HG03558 (cell line): ENCODE measurements at regions not wholly inside any gene's neighbourhood (a gene's known extent, or its start where the extent isn't known, plus 50 kb on each side); places are given as distances from the start of the nearest gene placed in this dataset.
"Not testable (repeated sequence)": the region's sequence is repeated elsewhere in the genome, so short reads cannot be mapped to it uniquely, and the experiment has no call there.

ENCODE experiments used
- ATAC-seq: cut with Tn5 transposase; IDR thresholded peaks from one replicate; pipeline ENCODE4 v1.9.1; 2021; ENCODE audit warnings: moderate number of reproducible peaks; ENCODE audit not compliant: unreplicated experiment; ENCODE audit errors: extremely low read depth

DNA sequence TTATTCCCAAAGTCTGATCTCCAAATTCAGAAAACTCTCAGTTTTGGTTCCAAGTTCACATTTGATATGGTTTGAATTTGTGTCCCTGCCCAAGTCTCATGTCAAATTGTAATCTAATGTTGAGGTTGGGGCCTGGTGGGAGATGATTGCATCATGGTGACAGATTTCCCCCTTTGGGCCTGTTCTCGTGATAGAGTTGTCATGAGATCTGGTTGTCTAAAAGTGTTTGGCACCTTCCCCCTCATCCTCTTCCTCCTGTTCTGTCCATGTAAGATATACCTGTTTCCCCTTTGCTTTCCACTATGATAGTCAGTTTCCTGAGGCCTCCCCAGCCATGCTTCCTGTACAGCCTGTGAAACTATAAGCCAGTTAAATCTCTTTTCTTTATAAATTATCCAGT lies 138.6 kb downstream of the ARL4A start:
- ATAC-seq: no peak

DNA sequence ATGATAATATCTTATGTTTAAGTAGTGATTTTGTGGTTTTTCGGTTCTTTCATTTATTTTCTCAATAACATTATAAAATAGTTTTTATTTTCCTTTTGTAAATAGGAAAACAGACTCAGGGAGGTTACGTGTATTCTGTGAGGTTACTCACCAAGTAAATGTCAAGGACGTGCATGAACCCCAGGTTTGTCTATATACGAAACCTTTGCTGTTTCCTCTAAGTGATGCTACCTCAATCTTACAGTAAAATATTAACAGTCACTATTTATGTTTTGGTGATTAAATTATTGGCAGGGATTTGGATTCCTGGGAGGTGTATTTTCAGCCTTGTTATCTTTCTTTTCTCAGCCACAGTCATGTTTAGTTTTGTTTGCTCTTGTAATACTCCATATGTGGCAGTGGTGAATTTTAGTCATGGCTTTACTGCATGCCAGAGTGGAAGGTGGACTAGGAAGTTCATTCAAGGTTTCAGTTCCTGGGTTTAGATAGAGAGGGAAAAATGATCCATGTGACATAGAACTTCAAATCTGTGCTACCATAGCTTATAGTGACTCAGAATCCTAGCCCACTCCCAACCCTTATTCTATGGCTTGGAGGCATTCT lies 139.9 kb downstream of the ARL4A start:
- ATAC-seq: no peak

DNA sequence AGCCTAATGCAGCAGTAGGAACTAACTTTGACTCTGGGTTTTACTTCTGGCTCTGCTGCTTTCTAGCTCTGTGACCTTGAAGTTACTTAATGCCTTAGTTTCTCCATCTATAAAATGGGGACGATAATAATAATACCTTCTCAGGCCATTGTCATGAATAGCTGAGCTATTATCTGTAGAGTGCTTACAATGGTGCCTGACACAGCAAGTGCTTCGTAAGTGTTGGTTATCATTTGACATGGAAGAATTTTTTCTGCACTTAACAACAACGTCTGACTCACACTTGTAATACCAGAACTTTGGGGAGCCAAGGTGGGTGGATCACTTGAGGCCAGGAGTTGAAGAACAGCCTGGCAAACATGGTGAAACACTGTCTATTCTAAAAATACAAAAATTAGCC lies 140.5 kb downstream of the ARL4A start:
- ATAC-seq: no peak

DNA sequence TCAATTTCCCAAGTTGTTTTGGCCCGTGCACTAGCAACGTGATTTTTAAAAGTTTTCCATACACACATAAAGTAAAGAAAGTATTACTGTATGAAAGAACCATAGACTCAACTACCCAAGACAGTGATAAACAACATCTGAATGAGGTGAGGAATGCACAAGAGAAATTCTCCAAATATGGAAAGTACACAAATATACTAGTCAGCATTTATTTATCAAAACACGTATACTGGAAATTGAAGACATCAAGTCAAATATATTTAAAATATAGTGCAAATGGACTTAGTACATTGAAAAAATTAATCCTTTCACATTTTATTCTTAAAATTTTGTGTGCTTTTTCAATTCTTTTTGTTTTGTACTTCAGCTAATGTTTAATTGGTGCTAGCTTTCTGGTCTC lies 143.6 kb downstream of the ARL4A start:
- no peak for ATAC-seq

DNA sequence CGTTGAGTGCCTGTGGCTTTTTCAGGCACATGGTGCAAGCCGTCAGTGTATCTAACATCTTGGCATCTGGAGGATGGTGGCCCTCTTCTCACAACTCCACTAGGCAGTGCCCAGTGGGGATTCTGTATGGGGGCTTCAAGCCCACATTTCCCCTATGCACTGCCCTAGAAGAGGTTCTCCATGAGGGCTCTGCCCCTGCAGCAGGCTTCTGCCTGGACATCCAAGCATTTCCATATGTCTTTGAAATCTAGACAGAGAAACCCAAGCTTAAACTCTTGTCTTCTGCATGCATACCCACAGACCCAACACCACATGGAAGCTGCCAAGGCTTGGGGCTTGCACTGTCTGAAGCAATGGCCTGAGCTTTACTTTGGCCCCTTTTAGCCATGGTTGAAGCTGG lies 146.4 kb downstream of the ARL4A start:
- ATAC-seq: no peak

DNA sequence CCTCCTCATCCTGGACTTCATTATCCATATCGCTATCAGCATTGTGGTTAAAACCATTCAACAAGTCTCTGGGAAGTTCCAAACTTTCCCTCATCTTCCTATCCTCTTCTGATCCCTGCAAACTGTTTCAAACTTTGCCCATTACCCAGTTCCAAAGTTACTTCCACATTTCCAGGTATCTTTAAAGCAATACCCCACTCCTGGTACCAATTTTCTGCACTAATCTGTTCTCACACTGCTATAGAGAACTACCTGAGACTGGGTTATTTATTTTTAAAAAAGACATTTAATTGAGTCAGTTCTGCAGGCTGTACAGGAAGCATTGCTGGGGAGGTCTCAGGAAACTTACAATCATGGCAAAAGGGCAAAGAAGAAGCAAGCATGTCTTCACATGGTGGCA lies 147.3 kb downstream of the ARL4A start:
- no peak for ATAC-seq

DNA sequence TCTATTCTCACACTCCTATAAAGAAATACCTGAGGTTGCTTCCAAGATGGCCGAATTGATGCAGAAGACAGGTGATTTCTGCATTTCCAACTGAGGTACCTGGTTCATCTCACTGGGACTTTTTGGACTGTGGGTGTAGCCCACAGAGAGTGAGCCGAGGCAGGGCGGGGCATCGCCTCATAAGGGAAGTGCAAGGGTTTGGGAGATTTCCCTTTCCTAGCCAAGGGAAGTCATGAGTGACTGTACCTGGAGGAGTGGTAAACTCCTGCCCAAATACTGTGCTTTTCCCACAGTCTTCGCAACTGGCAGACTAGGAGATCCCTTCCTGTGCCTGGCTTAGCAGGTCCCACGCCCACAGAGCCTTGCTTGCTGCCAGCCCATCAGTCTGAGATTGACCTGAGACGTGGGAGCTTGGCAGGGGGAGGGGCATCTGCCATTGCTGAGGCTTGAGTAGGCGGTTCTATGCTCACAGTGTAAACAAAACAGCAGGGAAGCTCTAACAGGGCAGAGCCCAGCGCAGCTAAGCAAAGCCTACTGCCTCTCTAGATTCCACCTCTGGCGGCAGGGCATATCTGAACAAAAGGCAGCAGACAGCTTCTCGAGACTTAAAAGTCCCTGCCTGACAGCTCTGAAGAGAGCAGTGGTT lies 152.2 kb downstream of the ARL4A start:
- ATAC-seq: no peak

DNA sequence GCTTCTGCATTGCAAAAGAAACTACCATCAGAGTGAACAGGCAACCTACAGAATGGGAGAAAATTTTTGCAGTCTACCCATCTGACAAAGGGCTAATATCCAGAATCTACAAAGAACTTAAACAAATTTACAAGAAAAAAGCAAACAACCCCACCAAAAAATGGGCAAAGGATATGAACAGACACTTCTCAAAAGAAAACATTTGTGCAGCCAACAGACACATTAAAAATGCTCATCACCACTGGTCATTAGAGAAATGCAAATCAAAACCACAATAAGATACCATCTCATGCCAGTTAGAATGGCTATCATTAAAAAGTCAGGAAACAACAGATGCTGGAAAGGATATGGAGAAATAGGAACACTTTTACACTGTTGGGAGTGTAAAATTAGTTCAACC lies 157.3 kb downstream of the ARL4A start:
- ATAC-seq: not testable (repeated sequence)

DNA sequence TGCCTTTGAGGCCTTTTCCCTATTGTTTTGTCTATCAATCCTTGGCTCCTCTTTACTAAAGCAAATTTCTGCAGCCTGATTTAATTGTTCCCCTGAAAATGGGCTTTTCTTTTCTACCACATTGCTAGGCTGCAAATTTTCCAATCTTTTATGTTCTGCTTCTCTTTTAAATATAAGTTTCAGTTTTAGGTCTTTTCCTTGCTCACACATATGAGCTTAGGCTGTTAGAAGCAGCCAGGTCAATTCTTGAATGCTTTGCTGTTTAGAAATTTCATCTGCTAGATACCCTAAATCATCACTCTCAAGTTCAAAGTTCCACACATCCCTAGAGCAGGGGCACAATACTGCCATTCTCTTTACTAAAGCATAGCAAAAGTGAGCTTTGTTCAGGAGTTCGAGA lies 159.6 kb downstream of the ARL4A start:
- ATAC-seq: no peak

DNA sequence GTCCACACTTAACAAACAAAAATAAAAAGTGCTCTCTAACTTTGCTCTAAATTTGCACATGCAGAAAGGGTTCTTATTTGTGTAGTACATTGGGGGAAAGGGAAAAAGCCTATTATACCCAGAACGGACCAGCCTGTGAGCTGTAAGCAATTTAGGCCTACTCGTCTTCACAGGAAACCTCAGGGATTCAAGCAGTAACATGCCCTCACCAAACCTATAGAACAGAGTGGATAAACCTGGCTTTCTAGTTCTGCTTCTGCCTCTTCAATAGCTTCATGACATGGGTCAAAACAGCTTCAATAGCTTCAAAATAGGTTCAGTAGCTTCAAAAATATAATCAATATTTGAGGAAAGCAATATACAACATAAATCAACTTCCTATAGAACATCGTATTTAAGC lies 163.7 kb downstream of the ARL4A start:
- no peak for ATAC-seq

DNA sequence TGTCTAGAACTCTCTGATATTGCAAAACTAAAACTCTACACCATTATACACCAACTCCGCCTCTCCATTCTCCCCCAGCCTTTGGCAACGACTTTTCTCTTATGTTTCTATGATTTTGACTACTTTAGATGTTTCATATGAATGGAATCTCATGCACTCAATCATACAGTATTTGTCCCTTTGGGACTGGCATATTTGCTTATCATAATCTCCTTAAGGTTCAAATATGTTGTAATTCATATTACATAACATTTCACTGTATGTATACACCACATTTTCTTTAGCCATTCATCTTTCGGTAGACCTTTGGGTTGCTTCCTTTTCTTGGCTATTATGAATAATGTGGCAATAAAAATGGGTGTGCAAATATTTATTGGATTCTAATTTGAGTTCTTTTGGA lies 164.4 kb downstream of the ARL4A start:
- ATAC-seq: no peak

DNA sequence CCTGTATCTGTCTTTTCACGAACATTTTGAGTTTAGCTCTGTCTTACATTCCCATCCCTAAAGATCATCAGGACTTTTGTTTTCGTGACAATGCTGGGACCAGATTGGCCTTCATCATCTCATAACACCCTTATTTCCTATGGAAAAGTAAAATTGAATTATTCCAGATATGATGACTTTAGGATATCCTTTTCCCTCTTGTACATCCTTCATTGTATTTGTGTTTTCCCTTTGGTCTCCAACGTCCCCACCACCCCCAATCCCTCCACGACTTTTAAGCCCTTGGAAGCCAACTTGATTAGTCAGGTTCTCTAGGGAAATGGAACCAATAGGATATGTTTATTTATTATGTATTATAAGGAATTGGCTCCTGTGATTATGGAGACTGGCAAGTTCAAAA lies 167.6 kb downstream of the ARL4A start:
- ATAC-seq: no peak

DNA sequence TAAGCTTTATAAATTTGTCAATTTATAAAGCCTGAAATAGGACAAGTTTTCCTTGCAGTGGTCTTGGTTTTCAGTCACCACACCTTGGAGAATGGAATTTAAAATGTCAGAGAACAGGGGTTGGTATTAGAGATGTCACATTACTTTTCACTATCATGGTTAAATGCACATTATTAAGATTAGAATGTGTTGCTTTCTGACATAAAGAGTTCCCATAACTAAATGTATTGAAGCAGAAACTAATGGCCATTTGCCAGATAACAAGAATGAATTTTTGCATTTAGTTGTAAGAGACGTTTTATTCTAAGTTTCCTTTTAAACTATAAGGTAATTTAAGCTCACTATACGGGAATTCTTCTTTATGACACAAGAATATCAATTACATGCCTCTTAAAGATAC lies 172.3 kb downstream of the ARL4A start:
- no peak for ATAC-seq

DNA sequence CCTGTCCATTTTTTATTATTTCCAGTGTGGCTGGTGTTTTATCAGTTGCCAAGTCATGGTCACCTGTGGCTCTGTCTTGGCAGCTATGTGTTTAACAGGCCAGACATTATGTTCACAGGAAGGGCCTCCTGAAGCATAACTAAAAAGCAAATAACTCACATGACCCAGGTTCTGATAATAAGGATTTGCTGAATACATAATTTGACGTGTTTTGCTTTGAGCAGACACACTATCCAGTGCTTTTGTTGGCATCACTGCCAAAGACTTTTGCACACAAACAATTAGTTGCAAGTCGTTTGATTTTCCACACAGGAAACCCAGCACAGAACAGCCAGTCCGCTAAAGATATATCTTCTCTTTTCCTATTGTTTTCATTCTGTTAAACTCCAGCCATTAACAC lies 173.6 kb downstream of the ARL4A start:
- ATAC-seq: no peak

DNA sequence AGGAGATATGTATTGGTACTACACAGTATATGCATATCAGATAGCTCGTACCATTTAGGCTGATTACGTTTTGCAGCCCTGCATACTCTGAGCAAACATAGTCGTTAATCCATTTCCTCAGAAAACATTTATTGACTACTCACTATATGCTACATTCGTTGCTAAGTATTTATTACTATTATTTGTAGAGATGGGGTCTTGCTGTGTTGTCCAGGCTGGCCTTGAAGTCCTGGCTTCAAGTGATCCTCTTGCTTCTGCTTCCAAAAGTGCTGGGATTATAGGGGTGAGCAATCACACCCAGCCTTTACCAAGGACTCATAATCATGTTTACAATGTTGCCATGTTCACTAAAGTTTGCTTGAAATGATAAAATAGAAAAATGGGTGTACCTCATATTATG lies 174.7 kb downstream of the ARL4A start:
- ATAC-seq: no peak

DNA sequence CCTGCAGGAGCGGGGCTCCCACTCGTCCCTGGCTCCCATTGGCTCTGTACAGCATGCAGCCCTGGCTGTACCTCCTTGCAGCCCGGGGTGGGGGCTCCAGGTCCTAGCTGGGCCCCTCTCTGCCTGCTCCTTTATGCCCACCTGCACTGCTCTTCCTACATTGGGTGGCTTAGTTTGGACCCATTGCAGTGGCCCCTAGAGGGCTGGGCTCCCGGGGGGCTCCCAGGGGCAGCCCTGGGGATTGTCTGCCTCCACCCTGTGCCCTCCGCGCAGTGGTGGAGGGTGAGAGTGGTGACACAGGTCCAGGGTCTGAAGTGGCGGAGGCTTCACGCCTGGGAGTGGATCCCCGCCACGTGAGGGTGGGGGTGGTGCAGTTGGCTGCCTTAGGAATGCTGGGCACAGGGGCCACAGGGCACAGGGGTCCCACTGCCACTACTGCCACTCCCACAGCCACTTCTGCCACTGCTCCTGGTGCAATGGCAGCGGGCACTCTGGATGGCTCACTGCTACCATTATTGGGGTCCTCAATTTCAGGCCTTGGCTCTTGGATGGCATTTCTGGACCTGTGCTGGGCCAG lies 177.1 kb downstream of the ARL4A start:
- no peak for ATAC-seq

DNA sequence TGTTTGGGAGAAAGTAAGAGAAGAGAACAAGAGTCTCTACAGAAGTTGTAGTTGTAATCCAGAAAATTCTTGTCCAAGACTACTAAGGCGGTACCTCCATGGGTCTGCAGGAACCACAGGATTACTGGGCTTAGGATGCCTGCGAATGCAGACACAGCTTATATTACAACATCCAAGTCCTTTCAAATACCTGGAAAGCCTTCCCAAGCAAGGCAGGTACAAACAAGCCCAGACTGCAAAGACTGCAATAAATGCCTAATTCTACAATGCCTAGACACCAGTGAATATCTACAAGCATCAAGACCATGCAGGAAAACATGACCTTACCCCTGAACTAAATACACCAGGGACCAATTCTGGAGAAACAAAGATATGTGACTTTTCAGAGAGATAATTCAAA lies 178.2 kb downstream of the ARL4A start:
- no peak for ATAC-seq

DNA sequence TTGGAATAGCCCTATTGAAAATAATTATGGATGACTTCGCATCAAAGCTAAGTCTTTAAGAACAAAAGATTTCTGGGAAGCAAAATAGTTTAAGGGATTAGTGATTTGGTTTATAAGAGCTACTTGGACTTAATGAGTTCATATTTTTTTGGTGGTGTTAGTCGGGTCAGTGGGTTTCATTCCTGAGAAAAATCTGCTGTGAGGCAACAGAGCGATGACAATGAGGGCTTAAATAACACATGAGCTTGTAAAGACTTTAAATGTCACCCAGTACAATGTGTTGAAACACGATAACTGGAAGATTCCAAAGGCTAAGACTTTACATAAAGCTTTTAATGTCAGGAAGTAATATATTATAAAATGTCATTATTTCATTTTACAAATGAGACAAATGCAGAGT lies 178.8 kb downstream of the ARL4A start:
- no peak for ATAC-seq

DNA sequence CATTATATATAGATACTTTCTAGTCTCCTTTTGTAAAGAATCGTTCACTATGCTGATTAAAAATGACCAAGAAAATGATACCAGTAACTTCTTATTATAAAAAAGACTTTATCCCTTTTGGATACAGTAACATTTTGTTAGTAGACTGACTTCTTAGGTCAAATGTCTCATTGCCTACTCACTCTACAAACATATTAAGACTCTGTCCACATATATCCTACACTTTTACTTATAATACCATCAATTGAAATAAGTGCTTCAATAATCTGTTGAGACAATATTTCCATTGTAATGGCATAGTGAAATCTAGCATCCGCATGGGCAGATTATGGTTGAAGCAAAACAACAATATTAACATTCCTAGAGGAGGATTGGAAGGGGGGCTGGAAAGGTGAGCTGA lies 180.6 kb downstream of the ARL4A start:
- ATAC-seq: no peak

DNA sequence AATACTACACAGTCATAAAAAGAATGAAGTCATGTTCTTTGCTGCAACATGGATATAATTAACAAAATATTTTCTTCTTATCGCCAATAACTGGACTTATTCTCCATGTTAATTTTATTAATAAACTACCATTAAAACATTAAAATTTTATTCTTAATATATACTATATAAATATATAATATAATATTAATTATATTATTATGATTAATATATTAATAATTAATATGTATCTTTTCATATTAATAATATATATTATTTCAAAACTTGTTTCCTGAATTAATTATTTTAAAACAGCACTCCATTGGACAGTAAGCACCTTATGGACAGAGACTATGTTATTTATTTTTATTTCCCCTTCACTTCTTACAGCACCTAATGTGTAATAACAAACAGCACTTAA lies 182.8 kb downstream of the ARL4A start:
- no peak for ATAC-seq

DNA sequence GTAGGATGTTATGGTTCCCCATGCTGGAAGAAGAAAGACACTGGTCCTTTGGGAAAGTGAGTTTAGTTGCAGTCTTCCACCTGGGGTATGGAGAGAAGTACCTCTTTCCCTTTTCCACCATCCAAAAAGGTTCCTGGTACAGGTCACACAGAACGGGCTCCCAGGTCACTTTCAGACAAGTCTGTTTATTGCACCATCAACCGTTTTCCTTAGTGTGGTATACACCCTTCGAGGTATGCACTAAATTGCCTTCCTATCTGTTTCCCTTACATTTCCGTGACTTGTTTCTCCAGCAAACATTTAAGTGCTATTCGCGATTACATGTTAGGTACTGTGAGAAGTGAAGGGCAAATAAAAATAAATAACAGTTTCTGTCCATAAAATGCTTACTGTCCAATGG lies 185.1 kb downstream of the ARL4A start:
- ATAC-seq: no peak

DNA sequence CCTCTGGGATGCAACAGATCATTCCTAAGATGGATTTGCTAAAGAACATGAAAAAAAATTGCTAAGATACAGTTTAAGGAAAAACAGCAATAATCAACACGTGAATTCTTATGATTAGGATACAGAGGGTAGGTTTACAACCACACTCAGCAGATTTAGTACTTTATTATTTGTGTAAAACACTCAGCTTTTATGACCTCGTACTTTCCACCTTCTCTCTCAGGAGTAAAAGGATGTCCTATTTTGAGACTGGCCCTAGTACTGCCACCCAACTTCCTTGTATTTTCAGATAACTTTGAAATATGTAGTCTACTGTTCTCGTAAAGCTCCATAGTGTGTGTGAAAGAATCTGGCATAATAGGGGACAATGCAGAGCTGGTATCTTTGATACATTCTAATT lies 186.1 kb downstream of the ARL4A start:
- ATAC-seq: no peak
